DMS79 (cell line): ENCODE measurements at regions not wholly inside any gene's neighbourhood (a gene's known extent, or its start where the extent isn't known, plus 50 kb on each side); places are given as distances from the start of the nearest gene placed in this dataset.

Experiments
- DNase-seq: peaks from one replicate; lab custom pipeline; 2025; lab: John Stamatoyannopoulos, UW

DNA sequence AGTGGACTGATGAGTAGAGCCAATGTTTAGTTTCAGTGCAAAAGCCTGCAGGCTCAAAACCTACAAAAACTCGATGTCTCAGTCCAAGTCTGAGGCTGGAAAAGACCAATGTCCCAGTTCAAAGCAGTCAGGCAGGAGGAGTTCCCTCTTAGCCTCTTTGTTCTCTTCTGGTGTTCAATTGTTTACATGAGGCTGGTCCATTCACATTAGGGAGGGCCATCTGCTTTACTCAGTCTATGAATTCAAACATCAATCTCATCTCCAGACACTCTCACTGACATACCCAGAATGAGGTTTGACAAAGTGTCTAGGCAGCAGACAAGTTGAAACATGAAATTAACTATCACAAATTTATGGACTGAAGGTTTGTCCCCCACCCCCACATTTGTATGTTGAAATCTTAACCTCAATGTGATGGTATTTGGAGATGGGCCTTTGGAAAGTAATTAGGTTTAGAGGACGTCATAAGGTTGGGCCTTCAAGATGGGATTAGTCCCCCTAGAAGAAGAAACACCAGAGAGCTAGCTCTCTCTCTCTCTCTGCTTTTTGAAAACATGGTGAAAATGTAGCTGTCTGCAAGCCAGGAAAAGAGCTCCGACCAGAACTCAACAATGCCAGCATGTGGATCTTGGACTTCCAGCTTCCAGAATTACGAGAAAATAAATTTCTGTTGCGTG lies 438.5 kb upstream of the RGMA start:
- no peak for DNase-seq

- no peak for DNase-seq
These were observed 435.4 kb upstream of the RGMA start for GRCh38 chr15:93524432-93524831.

DNA sequence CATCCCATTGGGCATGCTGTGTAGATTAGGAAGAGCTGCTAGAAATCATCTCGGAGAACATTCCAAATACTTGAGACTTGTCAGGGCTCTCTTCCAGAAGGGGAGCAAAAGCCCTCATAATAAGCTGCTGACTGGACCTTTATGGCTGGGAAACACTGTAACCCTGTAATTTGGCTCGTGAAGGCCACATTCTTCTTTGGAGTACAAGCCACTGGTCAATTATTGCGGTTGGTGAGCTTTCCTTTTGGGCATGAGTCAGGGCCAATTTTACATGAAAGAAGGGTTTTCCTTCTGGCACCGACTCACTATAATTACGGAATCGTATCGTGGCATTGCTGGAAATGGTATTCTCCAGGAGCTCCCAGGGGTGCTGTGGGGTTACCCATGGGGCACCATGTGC lies 434.5 kb upstream of the RGMA start:
- no peak for DNase-seq

DNA sequence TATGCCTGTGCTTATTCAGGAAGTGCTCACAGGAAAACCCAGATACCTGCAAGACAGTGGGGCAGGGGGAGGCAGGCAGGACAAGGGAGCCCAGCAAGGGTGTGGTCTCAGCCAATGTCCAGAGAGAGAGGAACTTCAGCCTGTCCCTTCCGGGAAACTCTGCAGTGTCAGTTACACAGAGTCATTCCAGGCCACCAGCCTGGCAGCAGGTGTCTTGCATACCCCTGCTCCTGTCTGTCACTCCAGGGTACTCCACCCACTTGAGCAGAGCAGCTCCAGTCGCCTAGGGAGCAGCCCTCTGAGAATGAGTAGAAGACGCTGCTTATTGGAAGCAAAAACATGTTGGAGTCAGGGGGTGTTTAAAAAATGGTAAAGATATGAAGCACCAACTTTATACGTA lies 431.2 kb upstream of the RGMA start:
- no peak for DNase-seq

DNA sequence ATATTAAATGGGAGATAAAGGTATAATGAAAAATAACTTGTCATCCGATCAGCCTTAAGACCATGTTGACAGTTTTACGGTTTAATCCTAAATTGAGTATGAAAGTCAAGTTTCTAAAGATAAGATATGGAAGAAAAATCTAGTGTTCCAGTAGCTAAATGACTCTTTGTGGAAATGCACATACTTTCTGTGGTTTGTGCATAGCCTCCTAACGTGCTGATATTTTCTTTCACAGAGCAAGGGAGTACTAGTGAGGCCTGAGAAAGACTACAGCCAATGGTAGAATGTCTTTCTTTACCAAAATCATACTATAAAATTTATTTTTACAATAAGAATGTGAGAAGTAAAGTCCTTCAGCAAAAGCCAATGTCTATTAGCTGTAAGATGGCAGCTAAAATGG lies 430.6 kb upstream of the RGMA start:
- DNase-seq, result no peak

GRCh38 chr15:93517176-93517575 lies 428.2 kb upstream of the RGMA start:
- no peak for DNase-seq

GRCh38 chr15:93515256-93516051 lies 426.4 kb upstream of the RGMA start:
- DNase-seq, result no peak

DNA sequence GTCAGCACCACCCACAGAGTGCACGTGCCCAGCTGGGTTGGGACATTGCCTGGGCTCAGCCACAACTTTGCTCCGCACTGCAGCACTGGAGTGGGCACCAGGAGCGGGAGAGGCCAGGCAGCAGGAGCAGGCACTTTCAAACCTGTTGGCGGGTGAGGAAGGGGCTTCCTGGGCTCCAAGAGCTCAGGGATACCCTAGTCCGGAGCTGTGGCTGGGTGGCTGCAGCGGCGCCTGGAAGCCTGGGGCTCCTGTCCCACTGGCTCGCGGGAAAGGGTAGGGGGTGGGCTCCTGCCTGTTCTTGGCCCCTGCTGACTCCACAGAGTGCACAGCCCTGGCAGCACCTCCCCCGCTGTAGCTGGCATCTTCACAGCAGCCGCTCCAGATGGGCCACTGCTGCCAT lies 417.6 kb upstream of the RGMA start:
- DNase-seq, result no peak

GRCh38 chr15:93505506-93505905 lies 416.5 kb upstream of the RGMA start:
- no peak for DNase-seq

- DNase-seq, result no peak
These were observed 412.9 kb upstream of the RGMA start for GRCh38 chr15:93501946-93502345.

DNA sequence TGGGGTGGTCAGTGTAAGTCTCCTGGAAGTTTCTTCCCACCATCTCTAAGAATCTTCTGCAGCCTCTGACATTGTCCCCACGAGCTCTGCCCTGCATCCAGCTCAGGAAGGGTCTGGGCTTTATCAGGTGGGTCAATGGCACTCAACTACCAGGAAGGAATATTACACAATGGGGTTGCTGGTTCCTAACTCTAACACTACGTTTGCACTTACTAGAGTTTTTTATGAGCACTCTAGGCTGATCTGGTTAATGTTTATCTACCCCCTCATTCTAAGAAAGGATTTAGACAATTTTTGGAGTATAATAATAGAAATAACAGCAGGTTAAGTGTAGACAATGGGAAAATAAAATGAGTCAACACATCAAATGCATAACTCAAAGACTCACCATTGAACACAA lies 411.1 kb upstream of the RGMA start:
- no peak for DNase-seq

DNA sequence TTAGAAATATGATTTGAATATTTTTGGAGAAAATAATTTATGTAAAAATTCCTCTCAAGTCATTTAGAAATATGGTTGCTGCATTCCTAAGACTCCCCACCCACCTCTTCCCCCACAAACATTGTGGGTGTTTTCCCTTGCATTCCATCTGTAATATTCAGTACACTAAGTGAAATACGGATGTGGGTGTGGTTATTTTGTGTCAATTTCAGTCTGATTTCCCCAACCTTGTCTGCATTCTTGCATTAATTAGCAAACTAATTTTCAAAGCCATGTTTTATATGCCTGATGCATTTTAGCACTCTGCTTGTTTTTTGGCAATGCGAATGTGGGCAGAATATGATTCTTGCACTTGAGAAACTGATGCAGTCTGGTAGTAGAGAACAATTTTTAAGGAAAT lies 408.3 kb upstream of the RGMA start:
- no peak for DNase-seq

DNA sequence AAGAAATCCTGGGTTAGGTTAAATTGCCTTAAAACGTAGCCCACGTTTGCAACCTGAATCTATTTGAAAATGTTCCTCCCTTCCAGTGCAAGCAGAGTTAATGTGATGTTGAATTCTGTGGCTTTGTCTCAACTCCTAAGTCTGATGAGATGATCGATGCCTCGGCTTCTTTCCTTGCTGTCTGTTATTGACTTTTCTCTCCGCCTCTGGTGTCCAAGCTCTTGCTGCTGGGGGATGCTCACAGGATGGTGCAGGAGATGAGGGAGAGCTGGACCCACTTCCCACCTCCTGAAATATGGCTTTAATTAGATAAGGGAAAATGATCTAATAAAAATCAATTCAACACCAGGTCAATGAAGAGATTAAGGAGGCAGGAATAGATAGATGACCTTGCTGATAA lies 407.9 kb upstream of the RGMA start:
- DNase-seq, result no peak

DNA sequence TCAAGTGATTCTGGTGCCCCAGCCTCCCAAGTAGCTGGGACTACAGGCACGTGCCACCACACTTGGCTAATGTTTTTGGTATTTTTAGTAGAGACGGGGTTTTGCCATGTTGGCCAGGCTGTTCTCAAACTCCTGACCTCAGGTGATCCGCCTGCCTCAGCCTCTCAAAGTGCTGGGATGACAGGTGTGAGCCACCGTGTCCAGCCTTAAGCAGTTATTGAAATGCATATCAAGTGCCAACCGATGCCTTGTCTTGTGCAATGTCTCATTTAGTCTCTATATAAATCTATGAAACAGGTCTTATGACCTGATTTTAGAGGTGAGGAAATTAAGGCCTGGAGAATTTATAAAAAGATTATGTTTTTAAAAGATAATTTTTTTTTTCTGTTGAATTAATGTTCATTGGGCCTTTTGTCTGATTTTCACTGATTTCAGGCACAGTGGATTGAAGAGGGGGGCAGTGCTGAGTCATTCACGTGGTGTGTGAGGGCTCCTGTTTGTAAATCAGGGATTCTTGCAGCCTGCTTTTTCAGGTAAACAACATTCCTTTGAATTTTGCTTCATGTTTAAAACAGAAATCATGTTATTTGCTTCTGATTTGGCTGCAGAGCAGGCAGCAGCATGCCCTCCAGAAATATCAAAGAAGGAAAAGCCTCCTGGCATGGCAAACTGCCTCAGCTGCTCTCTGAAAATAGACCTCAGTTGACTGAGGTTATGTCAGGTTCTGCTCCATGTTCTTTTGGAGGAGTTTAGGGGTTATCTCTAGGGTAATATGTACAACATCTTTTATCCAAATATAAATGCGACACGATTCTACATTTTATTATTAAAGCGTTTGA lies 407.0 kb upstream of the RGMA start:
- DNase-seq, result no peak

DNA sequence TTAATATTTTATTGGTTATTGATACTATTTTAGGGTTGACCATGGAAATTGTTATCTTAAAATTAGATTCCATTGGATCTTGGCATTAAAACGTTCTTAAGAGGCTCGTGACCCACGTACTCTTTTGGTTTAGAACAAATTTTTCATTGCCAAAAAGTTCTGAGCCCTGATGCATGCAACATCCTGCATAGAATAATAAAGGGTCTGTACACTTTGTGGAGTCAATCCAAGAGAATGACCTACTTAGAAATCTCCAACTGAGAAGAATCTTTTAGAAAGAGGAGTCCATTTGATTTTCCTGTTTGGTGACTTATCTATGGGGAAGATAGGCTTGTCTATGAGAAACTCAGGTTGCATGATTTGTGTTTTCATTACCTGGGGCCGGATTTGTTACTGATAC lies 404.2 kb upstream of the RGMA start:
- no peak for DNase-seq

- DNase-seq, result no peak
These were observed 402.3 kb upstream of the RGMA start for GRCh38 chr15:93491291-93491690.

DNA sequence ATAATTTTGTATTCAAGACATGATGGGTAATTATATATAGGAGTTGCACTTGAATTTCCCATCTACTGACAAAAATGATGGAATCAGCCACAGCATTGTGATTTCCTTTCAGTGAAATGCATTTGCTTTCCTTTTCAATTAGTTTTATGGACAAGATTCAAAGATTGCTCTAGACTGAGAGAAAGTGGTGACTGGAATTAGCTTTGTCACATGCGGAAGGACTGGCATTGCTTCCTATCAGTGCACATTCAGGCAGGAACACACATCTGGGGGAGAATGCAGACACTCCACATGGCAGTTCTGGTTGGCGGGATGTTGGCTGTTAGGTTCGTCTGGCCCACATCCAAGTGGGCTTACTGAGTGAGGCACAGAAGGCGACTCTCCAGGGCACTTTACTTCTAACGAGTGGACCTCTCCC lies 399.3 kb upstream of the RGMA start:
- no peak for DNase-seq

DNA sequence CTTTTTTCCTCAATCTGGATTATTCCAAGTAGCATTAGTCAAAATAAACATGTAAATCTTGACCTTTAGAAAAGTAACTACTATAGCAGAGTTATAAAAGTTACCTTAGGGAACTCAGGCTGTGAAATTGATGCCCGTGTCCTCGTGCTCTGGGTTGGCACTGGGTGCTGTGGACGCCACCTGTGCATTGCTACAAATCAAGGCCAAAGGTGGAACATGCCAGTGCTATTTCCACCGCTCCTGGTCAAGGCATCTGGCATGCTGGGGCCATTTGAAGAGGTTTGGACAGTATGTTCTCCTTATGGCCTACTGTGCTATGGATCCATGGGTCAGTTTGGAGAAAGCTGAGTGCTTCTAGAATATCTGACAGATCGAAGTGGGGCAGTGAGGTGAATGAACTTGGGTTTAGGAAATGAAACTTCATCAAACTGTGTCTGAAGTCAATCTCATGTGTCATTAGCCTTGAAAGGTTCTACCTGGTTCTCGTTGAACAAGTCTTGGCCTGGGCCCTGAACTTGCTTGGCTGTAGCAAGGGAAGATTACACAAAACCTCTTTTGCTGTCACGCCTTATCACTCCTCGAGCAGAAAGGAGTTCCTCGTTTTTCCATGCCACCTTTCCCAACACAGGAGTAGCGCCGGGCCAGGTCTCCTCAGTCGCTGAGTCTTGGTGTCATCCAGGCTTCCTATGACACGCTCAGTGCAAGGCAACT lies 397.6 kb upstream of the RGMA start:
- DNase-seq, result no peak

- DNase-seq, result no peak
These were observed 396.7 kb upstream of the RGMA start for GRCh38 chr15:93485438-93486327.

GRCh38 chr15:93483923-93484322 lies 394.9 kb upstream of the RGMA start:
- DNase-seq, result no peak

- no peak for DNase-seq
These were observed 393.7 kb upstream of the RGMA start for GRCh38 chr15:93482731-93483130.
